Gastroesophageal sphincter (tissue), 4 donors: ENCODE measurements at regions not wholly inside any gene's neighbourhood (a gene's known extent, or its start where the extent isn't known, plus 50 kb on each side); places are given as distances from the start of the nearest gene placed in this dataset.

Experiments used
- ATAC-seq: fragments of 150-250 bp; one replicate; pipeline ENCODE4 v1.9.1; 2016; ENCODE audit warnings: mild to moderate bottlenecking, moderate library complexity
- H3K27ac ChIP-seq, 4 donors: fragments of 200-600 bp; sonication (generic) in 3 of 4; 1 replicate in 3 of 4; 2 replicates in 1 of 4; pipeline ENCODE4 v1.5.1; 2016 to 2019
- H3K27me3 ChIP-seq: fragments of 200-600 bp; sonication (generic); one replicate; pipeline ENCODE4 v1.5.1; 2019
- H3K36me3 ChIP-seq, 2 donors: fragments of 200-600 bp; sonication (generic); one replicate each; pipeline ENCODE4 v1.5.1; 2019; ENCODE audit warnings: control low read depth in 1 of 2
- H3K4me1 ChIP-seq, 3 donors: fragments of 200-600 bp; sonication (generic); 1 replicate in 2 of 3; 2 replicates in 1 of 3; pipeline ENCODE4 v1.5.1; 2016 to 2019; ENCODE audit warnings: control low read depth in 2 of 3
- H3K4me3 ChIP-seq, 2 donors: fragments of 200-600 bp; sonication (generic); one replicate each; pipeline ENCODE4 v1.5.1; 2019; ENCODE audit warnings: mild to moderate bottlenecking in 1 of 2, moderate library complexity in 1 of 2
- H3K9me3 ChIP-seq, 3 donors: fragments of 200-600 bp; sonication (generic); one replicate each; pipeline ENCODE4 v1.5.1; 2017 to 2019; ENCODE audit warnings: control low read depth in 2 of 3
- CTCF ChIP-seq, 4 experiments: fragments of 200-600 bp in 2 of 4; fragments of 450-650 bp in 2 of 4; sonication (generic) in 1 of 4; IDR thresholded peaks; one replicate each; pipeline ENCODE4 v1.5.1; 2017 to 2019; ENCODE audit warnings: antibody characterized with exemption in 4 of 4, mild to moderate bottlenecking in 2 of 4, moderate library complexity in 2 of 4
- EP300 ChIP-seq: sonication (generic); formaldehyde crosslinking; IDR thresholded peaks from one replicate; pipeline ENCODE4 v1.6.1; 2017; ENCODE audit warnings: antibody characterized with exemption, mild to moderate bottlenecking
- POLR2A ChIP-seq, 2 donors: fragments of 450-650 bp; IDR thresholded peaks; one replicate each; pipeline ENCODE4 v1.6.1; 2017; ENCODE audit warnings: antibody characterized with exemption in 2 of 2, mild to moderate bottlenecking in 2 of 2, moderate library complexity in 1 of 2
- POLR2AphosphoS5 ChIP-seq: sonication (generic); formaldehyde crosslinking; IDR thresholded peaks from one replicate; pipeline ENCODE4 v1.6.1; 2017; ENCODE audit warnings: antibody characterized with exemption
- WGBS, 2 donors: methylation state at CpG; one replicate each; pipeline ENCODE4 v1.1.5; 2018; ENCODE audit warnings: low coverage in 1 of 2; 5-methylcytosine and 5-hydroxymethylcytosine counted together

- 58 to 100% methylated on average over 1 of the region's 1 CpG for WGBS, 2 donors
- Histone ChIP-seq H3K4me1 (no peaks in the 10 kb centered on the region), H3K36me3 (no peaks in the 10 kb centered on the region), H3K9me3 (no peaks in the 10 kb centered on the region), H3K27ac (no peak overlapping the region), H3K27me3 (no peaks in the 10 kb centered on the region), H3K4me3 (no peak overlapping the region)
- no peak for TF ChIP-seq EP300
- no peak for TF ChIP-seq POLR2A (IDR thresholded peaks at IDR 0.05)
- TF ChIP-seq POLR2AphosphoS5: no peak
- TF ChIP-seq CTCF (IDR thresholded peaks at IDR 0.05): no peak
- no peak for ATAC-seq
Measured at GRCh38 chr1:199124351-199124750, 485.5 kb downstream of the PTPRC start.

GRCh38 chr1:199129247-199129646 is 490.4 kb downstream of the PTPRC start:
- no peak overlapping the region for H3K27ac ChIP-seq
- no peak overlapping the region for H3K4me3 ChIP-seq
- no peak for ATAC-seq
- no peaks in the 10 kb centered on the region for H3K36me3 ChIP-seq
- H3K9me3 ChIP-seq: no peaks in the 10 kb centered on the region
- no peaks in the 10 kb centered on the region for H3K27me3 ChIP-seq
- no peaks in the 10 kb centered on the region for H3K4me1 ChIP-seq
- 77 to 91% methylated on average over 2 of the region's 2 CpGs for WGBS, 2 donors
- TF ChIP-seq EP300: no peak
- no peak for TF ChIP-seq CTCF (IDR thresholded peaks at IDR 0.05)
- no peak for TF ChIP-seq POLR2AphosphoS5
- no peak for TF ChIP-seq POLR2A (IDR thresholded peaks at IDR 0.05)

- Histone ChIP-seq H3K36me3 (no peaks in the 10 kb centered on the region), H3K27me3 (no peaks in the 10 kb centered on the region), H3K9me3 (no peaks in the 10 kb centered on the region), H3K27ac (no peak overlapping the region), H3K4me1 (no peaks in the 10 kb centered on the region), H3K4me3 (no peak overlapping the region)
- TF ChIP-seq POLR2A (IDR thresholded peaks at IDR 0.05) (no peak), CTCF (IDR thresholded peaks at IDR 0.05) (no peak), POLR2AphosphoS5 (no peak), EP300 (no peak)
- WGBS, 2 donors: 85 to 100% methylated on average over 1 of the region's 1 CpG
- no peak for ATAC-seq
Measured at GRCh38 chr1:199132006-199132405, 493.2 kb downstream of the PTPRC start.

GRCh38 chr1:199135901-199136300 is 497.1 kb downstream of the PTPRC start:
- Histone ChIP-seq H3K36me3 (no peaks in the 10 kb centered on the region), H3K27me3 (no peaks in the 10 kb centered on the region), H3K9me3 (no peaks in the 10 kb centered on the region), H3K27ac (no peak overlapping the region), H3K4me1 (no peaks in the 10 kb centered on the region), H3K4me3 (no peak overlapping the region)
- ATAC-seq: no peak
- WGBS, 2 donors: 80 to 87% methylated on average over 1 to 3 of the region's 4 CpGs
- TF ChIP-seq EP300 (no peak), POLR2A (IDR thresholded peaks at IDR 0.05) (no peak), POLR2AphosphoS5 (no peak), CTCF (IDR thresholded peaks at IDR 0.05) (no peak)

- Histone ChIP-seq H3K36me3 (no peaks in the 10 kb centered on the region), H3K9me3 (no peaks in the 10 kb centered on the region), H3K4me3 (no peak overlapping the region), H3K27me3 (no peaks in the 10 kb centered on the region), H3K27ac (no peak overlapping the region), H3K4me1 (no peaks in the 10 kb centered on the region)
- no peak for ATAC-seq
- TF ChIP-seq POLR2A (IDR thresholded peaks at IDR 0.05) (no peak), POLR2AphosphoS5 (no peak), EP300 (no peak), CTCF (IDR thresholded peaks at IDR 0.05) (no peak)
- WGBS, 2 donors: 83 to 84% methylated on average over 1 of the region's 1 CpG
Measured at GRCh38 chr1:199138061-199138460, 499.2 kb downstream of the PTPRC start.
